Stimulated activated CD4-positive, alpha-beta T cell treated with anti-CD3 and anti-CD28 coated beads, Interleukin-15, amount 100 ng/mL, for 24 hours (primary cell): ENCODE measurements at regions not wholly inside any gene's neighbourhood (a gene's known extent, or its start where the extent isn't known, plus 50 kb on each side); places are given as distances from the start of the nearest gene placed in this dataset.

ENCODE experiments used
- DNase-seq: peaks from one replicate; pipeline ENCODE4 v3.0.0-alpha.2; 2020

DNA sequence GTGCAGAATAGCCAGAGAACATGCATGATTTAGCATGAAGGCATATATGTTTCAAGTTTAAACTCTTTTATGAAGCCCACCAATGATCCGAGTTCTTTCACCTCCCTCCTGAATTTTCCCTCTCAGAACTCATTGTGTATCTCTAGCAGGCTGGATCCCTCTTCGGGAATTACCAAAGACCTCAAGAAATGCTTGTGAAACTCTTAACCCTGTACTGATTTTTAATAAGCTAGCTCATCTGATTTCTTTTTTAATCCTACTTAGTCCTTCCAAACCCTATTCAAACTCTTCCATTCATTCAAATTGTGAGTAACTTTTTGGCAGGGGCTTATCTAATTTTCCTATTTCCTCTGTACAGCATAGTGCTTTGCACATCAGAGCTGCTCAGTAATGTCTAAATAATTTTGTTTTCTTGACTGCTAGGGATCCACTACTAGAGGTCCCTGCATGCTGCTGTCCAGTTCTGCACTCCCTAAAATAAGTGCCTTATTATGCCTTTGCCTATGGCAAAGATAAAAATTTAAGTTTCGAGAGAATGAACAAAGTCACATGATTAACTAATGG lies 723.8 kb downstream of the CDH11 start:
- no peak for DNase-seq

DNA sequence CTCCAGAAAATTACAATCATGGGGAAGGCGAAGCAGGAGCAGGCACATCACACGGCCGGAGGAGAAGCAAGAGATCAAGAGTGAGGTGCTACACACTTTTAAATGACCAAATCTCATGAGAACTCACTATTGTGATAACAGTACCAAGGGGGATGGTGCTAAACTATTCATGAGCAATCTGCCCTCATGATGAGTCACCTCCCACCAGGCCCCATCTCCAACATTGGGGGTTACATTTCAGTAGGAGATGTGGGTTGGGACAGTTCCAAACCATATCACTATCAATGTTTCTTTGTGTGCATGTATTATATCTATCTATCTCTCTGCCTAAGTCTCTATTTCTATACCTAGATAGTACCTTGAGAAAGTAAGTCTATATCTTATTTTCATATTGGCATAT lies 724.8 kb downstream of the CDH11 start:
- no peak for DNase-seq

GRCh38 chr16:64394061-64394460 lies 727.8 kb downstream of the CDH11 start:
- DNase-seq = no peak

GRCh38 chr16:64392456-64392855 lies 729.4 kb downstream of the CDH11 start:
- no peak for DNase-seq

- DNase-seq = no peak
Measured at GRCh38 chr16:64391063-64391600, 730.7 kb downstream of the CDH11 start.

GRCh38 chr16:64390102-64390501 lies 731.8 kb downstream of the CDH11 start:
- no peak for DNase-seq

DNA sequence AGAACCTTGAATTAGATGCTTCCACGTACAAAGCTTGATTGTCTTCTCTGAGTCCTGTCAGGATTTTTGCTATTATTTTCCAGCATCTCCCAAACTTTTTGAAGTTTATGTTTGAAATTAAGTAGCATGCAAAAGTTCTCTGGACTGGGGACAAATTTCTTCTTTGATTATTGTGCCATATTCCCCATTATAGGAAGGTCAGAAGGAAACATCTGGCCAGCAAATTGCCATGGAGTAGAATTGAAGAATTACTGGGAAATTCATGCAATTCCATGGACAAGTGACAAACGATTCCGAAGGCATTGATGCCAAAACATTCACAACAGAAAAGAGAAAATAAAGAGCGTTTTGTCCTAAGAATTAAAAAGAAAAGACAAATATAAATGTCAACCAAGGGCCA lies 737.2 kb downstream of the CDH11 start:
- DNase-seq = no peak

DNA sequence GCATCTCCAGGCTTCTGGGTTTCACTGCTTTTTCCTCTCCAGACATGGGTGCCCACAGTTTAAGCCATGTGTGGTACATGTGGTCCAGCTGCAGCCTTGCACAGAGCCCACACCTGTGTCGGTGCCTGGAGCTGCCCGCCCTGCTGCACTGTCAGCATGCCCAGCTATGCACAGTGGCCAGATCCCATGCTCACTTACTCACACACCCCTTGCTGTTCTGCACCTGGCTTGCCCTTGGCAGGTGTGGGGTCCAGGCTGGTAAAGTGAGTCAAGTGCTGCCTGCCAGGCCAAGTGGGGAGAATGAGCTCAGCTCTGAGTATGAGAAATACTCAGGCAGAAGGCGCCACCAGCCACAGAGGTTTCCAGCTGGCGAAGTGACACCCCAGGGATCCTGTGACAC lies 739.9 kb downstream of the CDH11 start:
- no peak for DNase-seq

GRCh38 chr16:64380751-64381150 lies 741.1 kb downstream of the CDH11 start:
- no peak for DNase-seq

- DNase-seq = no peak
Measured at GRCh38 chr16:64375391-64375980, 746.4 kb downstream of the CDH11 start.

GRCh38 chr16:64370112-64370511 lies 751.8 kb downstream of the CDH11 start:
- no peak for DNase-seq

GRCh38 chr16:64365448-64365931 lies 756.4 kb downstream of the CDH11 start:
- no peak for DNase-seq

GRCh38 chr16:64364894-64365293 lies 757.0 kb downstream of the CDH11 start:
- no peak for DNase-seq

- DNase-seq = no peak
Measured at GRCh38 chr16:64364416-64364815, 757.4 kb downstream of the CDH11 start.

- DNase-seq = no peak
Measured at GRCh38 chr16:64364016-64364415, 757.8 kb downstream of the CDH11 start.

DNA sequence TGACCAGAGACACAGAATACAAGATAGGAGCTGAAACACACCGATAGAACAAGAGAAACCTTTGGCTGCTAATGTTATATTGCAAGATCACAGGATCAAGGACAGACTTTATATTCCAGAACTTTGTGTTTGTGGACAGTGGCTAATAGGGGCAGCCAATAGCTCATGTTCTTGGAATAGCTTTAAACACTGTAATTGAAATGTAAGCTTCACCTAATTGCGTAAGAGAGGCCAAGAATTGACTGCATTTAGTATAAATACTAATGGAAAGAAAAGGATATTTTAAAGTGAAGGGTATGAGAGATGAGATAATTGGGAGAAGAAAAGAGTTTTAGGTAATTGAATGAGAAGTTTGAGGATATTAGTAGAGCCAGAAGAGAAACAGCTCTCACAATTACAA lies 758.8 kb downstream of the CDH11 start:
- DNase-seq = no peak

DNA sequence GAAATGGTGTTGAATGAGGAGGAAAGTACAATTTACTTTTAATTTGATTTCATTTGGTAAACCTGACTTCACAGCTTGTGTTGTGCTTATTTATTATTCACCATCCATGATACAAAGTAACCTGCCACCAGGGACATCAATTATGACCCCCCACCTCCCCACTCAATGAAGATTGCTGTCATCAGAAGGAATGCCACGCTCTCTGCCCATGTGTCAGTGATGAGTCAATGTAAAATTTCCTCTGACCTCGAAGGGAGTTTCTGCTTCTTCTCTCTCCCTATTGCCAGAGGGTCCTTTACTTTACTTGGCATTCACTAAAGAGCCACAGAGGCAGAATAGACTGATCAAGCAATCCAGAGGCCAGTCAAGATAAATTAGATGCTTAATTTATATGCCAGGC lies 759.7 kb downstream of the CDH11 start:
- no peak for DNase-seq

DNA sequence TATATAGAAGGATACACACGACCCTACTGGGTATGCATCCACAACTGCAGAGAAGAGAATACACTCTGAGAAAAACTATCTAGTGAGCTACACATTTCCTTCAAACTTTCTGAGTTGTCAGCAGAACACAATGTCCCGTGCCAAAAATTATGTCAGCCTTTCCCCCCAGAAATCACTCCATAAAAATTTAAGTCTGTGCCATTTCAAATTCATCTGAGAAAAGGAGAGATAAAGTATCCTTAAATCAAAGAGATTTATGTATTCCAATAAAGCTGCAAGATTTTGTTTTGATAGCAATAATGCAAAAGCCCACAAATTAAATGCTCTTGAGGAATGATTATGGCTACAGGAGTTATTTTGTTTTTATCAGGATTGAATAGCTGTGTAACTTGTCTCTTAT lies 760.1 kb downstream of the CDH11 start:
- no peak for DNase-seq

DNA sequence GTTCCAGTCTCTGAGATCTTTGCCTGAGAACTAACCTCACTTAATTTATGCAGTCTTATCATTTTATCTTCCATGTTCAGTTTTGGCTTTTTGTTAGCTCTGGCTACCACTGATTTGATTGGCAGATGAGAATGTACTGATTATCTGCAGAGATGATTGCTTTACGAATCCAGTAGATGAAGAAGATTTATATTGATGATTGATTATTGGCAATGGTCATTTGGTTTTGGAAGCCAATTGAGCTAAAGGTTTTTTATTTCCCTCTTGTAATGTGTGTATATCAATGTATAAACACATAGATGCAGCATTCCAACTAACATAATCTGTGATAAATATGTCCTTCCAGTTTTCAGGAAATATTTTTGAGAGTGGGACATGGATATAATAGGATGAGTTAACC lies 763.6 kb downstream of the CDH11 start:
- DNase-seq = no peak

GRCh38 chr16:64356267-64356666 lies 765.6 kb downstream of the CDH11 start:
- DNase-seq = no peak

GRCh38 chr16:64352246-64352645 lies 769.6 kb downstream of the CDH11 start:
- DNase-seq = no peak

DNA sequence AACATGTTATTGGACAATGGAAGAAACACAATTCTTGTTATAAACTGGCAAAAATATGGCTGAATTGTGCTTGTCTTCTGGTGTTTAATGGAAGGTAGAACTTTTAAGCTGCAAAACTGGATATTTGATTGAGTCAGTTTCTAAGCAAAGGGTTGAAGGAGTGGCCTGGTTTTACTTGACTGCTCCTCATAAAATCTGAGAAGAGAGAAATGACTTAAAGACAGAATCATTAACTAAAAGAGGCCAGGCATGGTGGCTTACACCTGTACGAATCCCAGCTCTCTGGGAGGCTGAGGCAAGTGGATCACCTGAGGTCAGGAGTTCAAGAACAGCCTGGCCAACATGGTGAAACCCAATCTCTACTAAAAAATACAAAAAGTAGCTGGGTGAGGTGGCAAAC lies 770.7 kb downstream of the CDH11 start:
- no peak for DNase-seq

DNA sequence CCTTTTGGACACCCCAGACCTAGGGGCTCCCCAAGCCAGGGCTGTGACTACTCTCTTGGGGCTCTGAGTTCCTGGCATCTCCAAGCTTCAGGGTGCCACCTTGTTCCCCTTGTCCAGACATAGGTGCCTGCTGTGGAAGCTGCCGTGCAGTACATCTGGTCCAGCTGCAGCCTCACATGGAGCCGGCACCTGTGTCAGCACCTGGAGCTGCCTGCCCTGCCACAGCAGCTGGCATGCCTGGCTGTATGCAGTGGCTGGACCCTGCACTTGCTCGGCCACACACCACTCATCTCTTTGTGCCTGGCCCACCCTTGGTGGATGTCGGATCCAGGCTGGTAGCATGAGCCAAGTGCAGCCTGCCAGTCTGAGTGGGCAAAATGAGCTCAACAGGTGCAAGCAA lies 775.8 kb downstream of the CDH11 start:
- DNase-seq = no peak

DNA sequence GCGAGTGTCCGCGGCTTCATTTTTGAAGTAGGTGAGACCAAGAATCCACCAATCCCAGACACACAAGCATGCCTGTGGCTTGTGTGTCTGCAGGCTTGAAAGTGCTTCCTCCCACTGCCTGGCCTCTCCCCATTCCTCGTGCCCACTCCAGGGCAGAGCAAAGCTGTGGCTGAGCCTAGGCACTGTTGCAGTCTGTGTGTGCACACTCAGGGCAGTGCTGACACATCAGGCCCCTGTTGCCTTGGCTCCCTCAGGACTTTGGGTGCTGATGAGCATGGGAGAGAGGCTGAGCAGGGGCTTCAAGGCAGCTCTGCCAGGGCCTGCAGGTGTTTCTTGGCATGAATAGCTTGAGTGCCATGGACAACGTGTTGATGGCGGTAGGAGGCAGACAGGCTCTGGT lies 776.7 kb downstream of the CDH11 start:
- DNase-seq = no peak
